IMR-90 (cell line): ENCODE measurements at regions not wholly inside any gene's neighbourhood (a gene's known extent, or its start where the extent isn't known, plus 50 kb on each side); places are given as distances from the start of the nearest gene placed in this dataset.
A peak's percentile ranks its signal among the peaks of the same experiment; 100 is the strongest.

Source experiments
- ATAC-seq: fragments of 200-7000 bp; cut with Tn5 transposase; 2 replicates; pipeline ENCODE4 v1.9.1; 2020; ENCODE audit warnings: low read depth, mild to moderate bottlenecking, moderate library complexity
- BruUV-seq: library from RNA; stranded (reverse); fragments of 400-500 nt; replicated peaks from 2 replicates; lab custom pipeline; 2021; lab: Mats Ljungman, UMichigan
- CTCF ChIA-PET: fragments of 300-600 bp; formaldehyde crosslinking; extraction: SDS; loops from one replicate; lab custom pipeline; 2021; ENCODE audit warnings: antibody characterized with exemption; lab: Yijun Ruan, JAX
- POLR2A ChIA-PET: fragments of 300-600 bp; sonication (Branson Sonifier 250); formaldehyde crosslinking; loops from one replicate; lab custom pipeline; 2022; ENCODE audit warnings: antibody characterized with exemption; ENCODE audit not compliant: unreplicated experiment; lab: Charles Lee
- DNase-seq: peaks from one replicate; pipeline ENCODE4 v3.0.0; 2013
- H2AFZ ChIP-seq: replicated peaks from 2 replicates; pipeline ENCODE3; 2013; ENCODE audit warnings: low read length, mild to moderate bottlenecking; ENCODE audit not compliant: poor library complexity
- H2AK5ac ChIP-seq: 2 replicates; pipeline ENCODE4 v1.6.1; 2013; ENCODE audit warnings: low read depth, low read length, inconsistent platforms
- H2AK9ac ChIP-seq: replicated peaks from 2 replicates; pipeline ENCODE3; 2013; ENCODE audit warnings: mild to moderate bottlenecking, low read depth, low read length, moderate library complexity; ENCODE audit not compliant: poor library complexity
- H2BK120ac ChIP-seq: 2 replicates; pipeline ENCODE4 v1.6.1; 2013; ENCODE audit warnings: low read depth, low read length, inconsistent platforms
- H2BK15ac ChIP-seq: 3 replicates; pipeline ENCODE4 v1.6.1; 2013; ENCODE audit warnings: low read depth, low read length, inconsistent platforms
- H2BK20ac ChIP-seq: 2 replicates; pipeline ENCODE4 v1.6.1; 2013; ENCODE audit warnings: low read depth, mild to moderate bottlenecking, inconsistent platforms, low read length, moderate library complexity
- H2BK5ac ChIP-seq: 2 replicates; pipeline ENCODE4 v1.6.1; 2013; ENCODE audit warnings: mild to moderate bottlenecking, low read depth, low read length, inconsistent platforms; ENCODE audit not compliant: poor library complexity, severe bottlenecking
- H3K14ac ChIP-seq: replicated peaks from 2 replicates; pipeline ENCODE4 v1.6.1; 2013; ENCODE audit warnings: low read depth, low read length, inconsistent platforms
- H3K18ac ChIP-seq: 2 replicates; pipeline ENCODE4 v1.6.1; 2013; ENCODE audit warnings: low read depth, low read length, control low read depth
- H3K23ac ChIP-seq: 2 replicates; pipeline ENCODE4 v1.6.1; 2013; ENCODE audit warnings: low read depth, low read length, inconsistent platforms
- H3K27ac ChIP-seq: 2 replicates; pipeline ENCODE4 v1.5.1; 2013; ENCODE audit warnings: mild to moderate bottlenecking, control low read depth, low read length; ENCODE audit not compliant: insufficient read depth
- H3K27me3 ChIP-seq: 2 replicates; pipeline ENCODE4 v1.6.1; 2013; ENCODE audit warnings: low read length; ENCODE audit not compliant: control insufficient read depth, insufficient read depth
- H3K36me3 ChIP-seq: 2 replicates; pipeline ENCODE4 v1.6.1; 2013; ENCODE audit warnings: low read length, mixed read lengths; ENCODE audit not compliant: control insufficient read depth, insufficient read depth
- H3K4ac ChIP-seq: 2 replicates; pipeline ENCODE4 v1.6.1; 2013; ENCODE audit warnings: low read depth, low read length, inconsistent platforms
- H3K4me1 ChIP-seq: 2 replicates; pipeline ENCODE4 v1.6.1; 2013; ENCODE audit warnings: low read length, mixed read lengths; ENCODE audit not compliant: control insufficient read depth, insufficient read depth
- H3K4me2 ChIP-seq: 2 replicates; pipeline ENCODE4 v1.6.1; 2013; ENCODE audit warnings: low read depth, mild to moderate bottlenecking, control low read depth, low read length, moderate library complexity
- H3K4me3 ChIP-seq: 2 replicates; pipeline ENCODE4 v1.5.1; 2013; ENCODE audit warnings: low read depth, mild to moderate bottlenecking, control low read depth, low read length, moderate library complexity; ENCODE audit not compliant: insufficient read depth
- H3K56ac ChIP-seq: 2 replicates; pipeline ENCODE4 v1.6.1; 2013; ENCODE audit warnings: low read length, inconsistent platforms; ENCODE audit not compliant: insufficient read depth; ENCODE audit errors: extremely low read depth
- H3K79me1 ChIP-seq, 2 experiments: 2 replicates each; pipeline ENCODE4 v1.6.1; 2013; ENCODE audit warnings: low read length in 2 of 2, inconsistent platforms in 1 of 2, low read depth in 1 of 2
- H3K9ac ChIP-seq: 2 replicates; pipeline ENCODE4 v1.6.1; 2013; ENCODE audit warnings: low read depth, low read length, control low read depth
- H3K9me1 ChIP-seq: 2 replicates; pipeline ENCODE4 v1.6.1; 2013; ENCODE audit warnings: low read length, inconsistent platforms; ENCODE audit not compliant: insufficient read depth
- H3K9me3 ChIP-seq: 2 replicates; pipeline ENCODE4 v1.6.1; 2013; ENCODE audit warnings: low read length; ENCODE audit not compliant: control insufficient read depth, insufficient read depth
- H4K20me1 ChIP-seq: 2 replicates; pipeline ENCODE4 v1.6.1; 2013; ENCODE audit warnings: low read length, inconsistent platforms; ENCODE audit not compliant: insufficient read depth
- H4K5ac ChIP-seq: 2 replicates; pipeline ENCODE4 v1.6.1; 2013; ENCODE audit warnings: mild to moderate bottlenecking, low read depth, low read length, control low read depth
- H4K8ac ChIP-seq, 2 experiments: 2 replicates each; pipeline ENCODE4 v1.6.1; 2013; ENCODE audit warnings: low read depth in 2 of 2, low read length in 2 of 2, control low read depth in 1 of 2, inconsistent platforms in 1 of 2
- H4K91ac ChIP-seq: 2 replicates; pipeline ENCODE4 v1.6.1; 2013; ENCODE audit warnings: low read depth, low read length, inconsistent platforms; ENCODE audit not compliant: insufficient read depth
- BHLHE40 ChIP-seq: fragments of 150-350 bp; IDR thresholded peaks from 2 replicates; pipeline ENCODE4 v1.6.1; 2016; ENCODE audit warnings: mild to moderate bottlenecking, low read depth, low read length
- CEBPB ChIP-seq: IDR thresholded peaks from 2 replicates; pipeline ENCODE4 v1.6.1; 2012; ENCODE audit warnings: low read depth, low read length, improper control_type of control experiment
- CHD1 ChIP-seq: IDR thresholded peaks from 2 replicates; pipeline ENCODE4 v1.6.1; 2012; ENCODE audit warnings: low read depth, low read length, improper control_type of control experiment
- CTCF ChIP-seq: conservative IDR thresholded peaks from 2 replicates; pipeline ENCODE4 v1.5.1; 2012; ENCODE audit warnings: mild to moderate bottlenecking, low read depth, low read length, improper control_type of control experiment
- ELK1 ChIP-seq: fragments of 150-350 bp; IDR thresholded peaks from 2 replicates; pipeline ENCODE4 v1.6.1; 2016; ENCODE audit warnings: low read depth, mild to moderate bottlenecking, low read length, moderate library complexity, borderline replicate concordance
- FOS ChIP-seq: fragments of 150-350 bp; IDR thresholded peaks from 2 replicates; pipeline ENCODE4 v1.6.1; 2016; ENCODE audit warnings: low read depth, low read length
- MAZ ChIP-seq: IDR thresholded peaks from 2 replicates; pipeline ENCODE4 v1.6.1; 2012; ENCODE audit warnings: low read depth, mild to moderate bottlenecking, low read length, improper control_type of control experiment, moderate library complexity, borderline replicate concordance
- POLR2A ChIP-seq: IDR thresholded peaks from 2 replicates; pipeline ENCODE4 v1.6.1; 2012; ENCODE audit warnings: mild to moderate bottlenecking, low read depth, low read length
- RCOR1 ChIP-seq: IDR thresholded peaks from 2 replicates; pipeline ENCODE4 v1.6.1; 2012; ENCODE audit warnings: mild to moderate bottlenecking, low read length, improper control_type of control experiment; ENCODE audit not compliant: insufficient replicate concordance
- SMC3 ChIP-seq: fragments of 150-350 bp; IDR thresholded peaks from 2 replicates; pipeline ENCODE4 v1.6.1; 2016; ENCODE audit warnings: low read depth, mild to moderate bottlenecking, antibody characterized with exemption, low read length, moderate library complexity
- WGBS, 2 experiments: methylation state at CpG; one replicate each; pipeline versions ENCODE4 v1.1.5 to v1.1.7; 2013; ENCODE audit warnings: missing lambda C conversion rate in 2 of 2; ENCODE audit not compliant: insufficient read length in 1 of 2; ENCODE audit errors: extremely low coverage in 2 of 2; 5-methylcytosine and 5-hydroxymethylcytosine counted together
- dilution Hi-C: fragments of 300-500 bp; cut with HindIII; formaldehyde crosslinking; loops from one replicate; pipeline ENCODE4 v1.14.3; 2018; ENCODE audit warnings: low sequenced_read_pairs; ENCODE audit not compliant: unreplicated experiment
- in situ Hi-C: fragments of 300-500 bp; cut with MboI; formaldehyde crosslinking; loops from 3 replicates; pipeline ENCODE4 v1.14.3; 2019; ENCODE audit warnings: low sequenced_read_pairs, inconsistent platforms, mixed read lengths
- intact Hi-C: fragments of 100-400 bp; cut with micrococcal nuclease; formaldehyde crosslinking; loops from 2 replicates; pipeline ENCODE4 v1.10.0; 2022

- H3K23ac ChIP-seq, result peak overlapping the region; percentile 45; the same call in 1 of the 2 replicates
- peaks cover 4% of the 10 kb centered on the region; the same call in 1 of the 2 replicates for H3K4me1 ChIP-seq
- in situ Hi-C loops (no loop called here), intact Hi-C loops (no loop called here), dilution Hi-C loops (no loop called here)
- no peak overlapping the region for H3K9ac ChIP-seq
- no peak overlapping the region for H3K4me3 ChIP-seq
- BruUV-seq, result no TSS peak
- H3K79me1 ChIP-seq, result no peaks in the 10 kb centered on the region
- ChIA-PET POLR2A (no interaction called here), CTCF (interaction anchor here (0.5 to 0.8 kb wide), 2 partner anchors 27 to 424 kb away, joined by 3 read pairs; no protein-coding TSS in a partner anchor)
- H3K4me2 ChIP-seq, result no peak overlapping the region
- H4K5ac ChIP-seq, result no peak overlapping the region; the same call in 1 of the 2 replicates
- no peaks in the 10 kb centered on the region for H3K9me3 ChIP-seq
- H2BK5ac ChIP-seq, result peak overlapping the region; percentile 47
- H2AFZ ChIP-seq, result peak overlapping the region; percentile 58
- H3K27me3 ChIP-seq, result no peaks in the 10 kb centered on the region
- peak overlapping the region; percentile 24 for H3K18ac ChIP-seq
- no peak overlapping the region for H3K56ac ChIP-seq
- no CpG with 5 or more reads among the region's 3 CpGs for WGBS, 2 experiments
- H3K9me1 ChIP-seq, result peaks cover 7% of the 10 kb centered on the region; the same call in 1 of the 2 replicates
- H3K4ac ChIP-seq, result peak overlapping the region; percentile 81
- peak overlapping the region; percentile 90; the same call in 1 of the 2 replicates for H2AK5ac ChIP-seq
- ATAC-seq (peak; percentile 21; the same call in 1 of the 2 replicates), DNase-seq (no peak)
- no peak for TF ChIP-seq FOS
- no peak for TF ChIP-seq RCOR1
- no peak for TF ChIP-seq ELK1
- no peak for TF ChIP-seq CEBPB
- no peak for TF ChIP-seq SMC3
- no peak for TF ChIP-seq MAZ
- TF ChIP-seq POLR2A, result no peak
- no peak for TF ChIP-seq BHLHE40
- no peak for TF ChIP-seq CHD1
- no peak for TF ChIP-seq CTCF
- peak overlapping the region; percentile 75 for H2AK9ac ChIP-seq
- no peak overlapping the region for H3K27ac ChIP-seq
- peak overlapping the region; percentile 76 for H3K14ac ChIP-seq
- H2BK20ac ChIP-seq, result peak overlapping the region; percentile 92
- peak overlapping the region in 1 of 2 experiments; percentile 46; a peak in 3 of 4 replicates for H4K8ac ChIP-seq
- H4K20me1 ChIP-seq, result no peaks in the 10 kb centered on the region
- H4K91ac ChIP-seq, result peak overlapping the region; percentile 40; the same call in 1 of the 2 replicates
- H2BK15ac ChIP-seq, result peak overlapping the region; percentile 58; the same call in 2 of the 3 replicates
- H2BK120ac ChIP-seq, result peak overlapping the region; percentile 88
- H3K36me3 ChIP-seq, result no peaks in the 10 kb centered on the region
These were observed 392.6 kb upstream of the MARCKS start for GRCh38 chr6:113464536-113464935.
